ENCODE measurements at regions not wholly inside any gene's neighbourhood (a gene's known extent, or its start where the extent isn't known, plus 50 kb on each side); places are given as distances from the start of the nearest gene placed in this dataset.

GRCh38 chr7:135815033-135815432 is 66.4 kb upstream of the FAM180A start:
- H3K56ac ChIP-seq (ENCODE audit: extremely low read depth, insufficient read depth, low read length): no peak overlapping the region
- no peaks in the 10 kb centered on the region for H3K36me3 ChIP-seq (ENCODE audit: control insufficient read depth, insufficient read depth, low read length)
- peaks cover 2% of the 10 kb centered on the region; the same call in 1 of the 2 replicates for H3K9me1 ChIP-seq (ENCODE audit: insufficient read depth, low read length)
- TF ChIP-seq SMC3 (IDR thresholded peaks at IDR 0.05; ENCODE audit: low read depth, low read length) (no peak), RFX5 (IDR thresholded peaks at IDR 0.05; ENCODE audit: low read depth, low read length) (no peak), CHD1 (IDR thresholded peaks at IDR 0.05; ENCODE audit: low read depth, low read length) (no peak), MXI1 (IDR thresholded peaks at IDR 0.05; ENCODE audit: borderline replicate concordance, low read depth, low read length) (no peak), CTCF (conservative IDR thresholded peaks at IDR 0.05; ENCODE audit: low read depth, low read length) (no peak), NFE2L2 (IDR thresholded peaks at IDR 0.05; ENCODE audit: low read depth, low read length) (no peak), CEBPB (IDR thresholded peaks at IDR 0.05; ENCODE audit: low read depth, low read length) (no peak), FOS (IDR thresholded peaks at IDR 0.05; ENCODE audit: low read depth, low read length) (no peak), RCOR1 (IDR thresholded peaks at IDR 0.05; ENCODE audit: insufficient replicate concordance, low read length) (no peak), BHLHE40 (IDR thresholded peaks at IDR 0.05; ENCODE audit: low read depth, low read length) (no peak), MAZ (IDR thresholded peaks at IDR 0.05; ENCODE audit: borderline replicate concordance, low read depth, low read length) (no peak), MAFK (IDR thresholded peaks at IDR 0.05; ENCODE audit: low read depth, low read length) (no peak), RAD21 (IDR thresholded peaks at IDR 0.05; ENCODE audit: low read length) (no peak), POLR2A (IDR thresholded peaks at IDR 0.05; ENCODE audit: low read depth, low read length) (no peak)
- TF ChIP-seq, protein P1, sequence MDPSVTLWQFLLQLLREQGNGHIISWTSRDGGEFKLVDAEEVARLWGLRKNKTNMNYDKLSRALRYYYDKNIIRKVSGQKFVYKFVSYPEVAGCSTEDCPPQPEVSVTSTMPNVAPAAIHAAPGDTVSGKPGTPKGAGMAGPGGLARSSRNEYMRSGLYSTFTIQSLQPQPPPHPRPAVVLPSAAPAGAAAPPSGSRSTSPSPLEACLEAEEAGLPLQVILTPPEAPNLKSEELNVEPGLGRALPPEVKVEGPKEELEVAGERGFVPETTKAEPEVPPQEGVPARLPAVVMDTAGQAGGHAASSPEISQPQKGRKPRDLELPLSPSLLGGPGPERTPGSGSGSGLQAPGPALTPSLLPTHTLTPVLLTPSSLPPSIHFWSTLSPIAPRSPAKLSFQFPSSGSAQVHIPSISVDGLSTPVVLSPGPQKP (IDR thresholded peaks at IDR 0.05; ENCODE audit: borderline replicate concordance, low read depth, low read length): no peak
- TF ChIP-seq, protein P2, sequence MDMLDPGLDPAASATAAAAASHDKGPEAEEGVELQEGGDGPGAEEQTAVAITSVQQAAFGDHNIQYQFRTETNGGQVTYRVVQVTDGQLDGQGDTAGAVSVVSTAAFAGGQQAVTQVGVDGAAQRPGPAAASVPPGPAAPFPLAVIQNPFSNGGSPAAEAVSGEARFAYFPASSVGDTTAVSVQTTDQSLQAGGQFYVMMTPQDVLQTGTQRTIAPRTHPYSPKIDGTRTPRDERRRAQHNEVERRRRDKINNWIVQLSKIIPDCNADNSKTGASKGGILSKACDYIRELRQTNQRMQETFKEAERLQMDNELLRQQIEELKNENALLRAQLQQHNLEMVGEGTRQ (IDR thresholded peaks at IDR 0.05; ENCODE audit: low read depth, low read length): no peak
- no peak overlapping the region for H3K14ac ChIP-seq (replicated peaks; ENCODE audit: low read depth, low read length)
- H4K91ac ChIP-seq (ENCODE audit: insufficient read depth, low read depth, low read length): no peak overlapping the region
- H2BK15ac ChIP-seq (ENCODE audit: low read depth, low read length): no peak overlapping the region
- DNase-seq (no peak), ATAC-seq (ENCODE audit: low read depth) (no peak)
- dilution Hi-C loops (cut with HindIII; ENCODE audit: low sequenced_read_pairs, unreplicated experiment) (no loop called here), intact Hi-C loops (cut with micrococcal nuclease) (no loop called here), in situ Hi-C loops (cut with MboI; ENCODE audit: low sequenced_read_pairs) (no loop called here)
- H4K5ac ChIP-seq (ENCODE audit: low read depth, low read length): no peak overlapping the region
- no peak overlapping the region for H3K18ac ChIP-seq (ENCODE audit: low read depth, low read length)
- H3K4me1 ChIP-seq (ENCODE audit: control insufficient read depth, insufficient read depth, low read length): peaks cover 4% of the 10 kb centered on the region; the same call in 1 of the 2 replicates
- no peaks in the 10 kb centered on the region for H4K20me1 ChIP-seq (ENCODE audit: insufficient read depth, low read length)
- peaks cover 2% of the 10 kb centered on the region; the same call in 1 of the 2 replicates for H3K27me3 ChIP-seq (ENCODE audit: control insufficient read depth, insufficient read depth, low read length)
- no peak overlapping the region for H3K9ac ChIP-seq (ENCODE audit: low read depth, low read length)
- no peak overlapping the region for H2AK5ac ChIP-seq (ENCODE audit: low read depth, low read length)
- POLR2A ChIA-PET (ENCODE audit: unreplicated experiment): interaction anchor here (0.5 kb wide), 1 partner anchor 52 kb away, joined by 4 read pairs; no protein-coding TSS in a partner anchor
- H2AFZ ChIP-seq (replicated peaks; ENCODE audit: low read length, poor library complexity): no peak overlapping the region
- no peak overlapping the region for H3K4me2 ChIP-seq (ENCODE audit: low read depth, low read length)
- BruUV-seq (replicated peaks): no TSS peak
- H2BK20ac ChIP-seq (ENCODE audit: low read depth, low read length): no peak overlapping the region
- H3K23ac ChIP-seq (ENCODE audit: low read depth, low read length): no peak overlapping the region
- CTCF ChIA-PET: no interaction called here
- H3K4me3 ChIP-seq (ENCODE audit: insufficient read depth, low read depth, low read length): no peak overlapping the region
- no peak overlapping the region for H2AK9ac ChIP-seq (replicated peaks; ENCODE audit: low read depth, low read length, poor library complexity)
- no peak overlapping the region for H2BK120ac ChIP-seq (ENCODE audit: low read depth, low read length)
- no peak overlapping the region for H4K8ac ChIP-seq (ENCODE audit: low read depth in 2 of 2, low read length in 2 of 2)
- WGBS, 2 experiments (ENCODE audit: extremely low coverage in 2 of 2, insufficient read length in 1 of 2): no CpG with 5 or more reads among the region's 3 CpGs
- no peak overlapping the region for H3K4ac ChIP-seq (ENCODE audit: low read depth, low read length)
- no peaks in the 10 kb centered on the region for H3K79me1 ChIP-seq (ENCODE audit: low read depth in 1 of 2, low read length in 2 of 2)
- H3K9me3 ChIP-seq (ENCODE audit: control insufficient read depth, insufficient read depth, low read length): no peaks in the 10 kb centered on the region
- no peak overlapping the region for H3K27ac ChIP-seq (ENCODE audit: insufficient read depth, low read length)
- no peak overlapping the region for H2BK5ac ChIP-seq (ENCODE audit: low read depth, low read length, poor library complexity, severe bottlenecking)

Data from IMR-90 (cell line).